Endothelial cell of umbilical vein (primary cell): ENCODE measurements at regions not wholly inside any gene's neighbourhood (a gene's known extent, or its start where the extent isn't known, plus 50 kb on each side); places are given as distances from the start of the nearest gene placed in this dataset.

ENCODE experiments used
- CTCF ChIP-seq, 2 donors: IDR thresholded peaks; 1 replicate in 1 of 2; 2 replicates in 1 of 2; pipeline ENCODE4 v1.5.1; 2011; ENCODE audit warnings: low read length in 2 of 2, mild to moderate bottlenecking in 2 of 2, moderate library complexity in 2 of 2, control low read depth in 1 of 2, inconsistent platforms in 1 of 2, low read depth in 1 of 2; ENCODE audit not compliant: insufficient read depth in 1 of 2; ENCODE audit errors: extremely low read depth in 1 of 2
- MYC ChIP-seq: IDR thresholded peaks from one replicate; pipeline ENCODE4 v1.6.1; 2011; ENCODE audit warnings: mild to moderate bottlenecking, low read depth, low read length
- POLR2A ChIP-seq: IDR thresholded peaks from 2 replicates; pipeline ENCODE4 v1.6.1; 2012; ENCODE audit warnings: low read depth, mild to moderate bottlenecking, control low read depth, low read length
- POLR2AphosphoS5 ChIP-seq: IDR thresholded peaks from 2 replicates; pipeline ENCODE4 v1.6.1; 2012; ENCODE audit warnings: low read depth, mild to moderate bottlenecking, control low read depth, low read length, moderate library complexity; ENCODE audit not compliant: insufficient read depth

- no peak for TF ChIP-seq CTCF (IDR thresholded peaks at IDR 0.05; ENCODE audit: extremely low read depth in 1 of 2, insufficient read depth in 1 of 2, low read depth in 1 of 2, low read length in 2 of 2)
- TF ChIP-seq POLR2AphosphoS5: no peak
- TF ChIP-seq POLR2A: no peak
- TF ChIP-seq MYC: no peak
Observed at GRCh38 chr5:121445511-121445910, 406.2 kb upstream of the FTMT start.
